Amygdala (tissue), 56 donors: ENCODE measurements at regions not wholly inside any gene's neighbourhood (a gene's known extent, or its start where the extent isn't known, plus 50 kb on each side); places are given as distances from the start of the nearest gene placed in this dataset.
"Not testable (repeated sequence)": the region's sequence is repeated elsewhere in the genome, so short reads cannot be mapped to it uniquely, and the experiment has no call there.

Experiments
- DNase-seq, 56 donors: peaks; one replicate each; lab custom pipeline; 2025; lab: John Stamatoyannopoulos, UW

GRCh38 chr5:89794504-89794903, 615.1 kb downstream of the CETN3 start:
- not testable (repeated sequence) for DNase-seq

- not testable (repeated sequence) for DNase-seq
Measured at GRCh38 chr5:89779734-89780133, 629.8 kb downstream of the CETN3 start.

- no peak for DNase-seq
Measured at GRCh38 chr5:89777758-89778157, 631.8 kb downstream of the CETN3 start.

- no peak for DNase-seq
Measured at GRCh38 chr5:89769975-89770374, 639.6 kb downstream of the CETN3 start.

GRCh38 chr5:89759802-89760201, 649.8 kb downstream of the CETN3 start:
- no peak for DNase-seq

GRCh38 chr5:89758146-89758545, 651.4 kb downstream of the CETN3 start:
- no peak for DNase-seq

GRCh38 chr5:89756955-89757354, 652.6 kb downstream of the CETN3 start:
- peak in 5 of 56 donors; percentile 1 to 16 (median 12) for DNase-seq

- DNase-seq = no peak
Measured at GRCh38 chr5:89755024-89755423, 654.5 kb downstream of the CETN3 start.

- DNase-seq = no peak
Measured at GRCh38 chr5:89735082-89735481, 674.5 kb downstream of the CETN3 start.

- no peak for DNase-seq
Measured at GRCh38 chr5:89733772-89734171, 675.8 kb downstream of the CETN3 start.

GRCh38 chr5:89729623-89730301, 679.8 kb downstream of the CETN3 start:
- no peak for DNase-seq

GRCh38 chr5:89728750-89729149, 680.8 kb downstream of the CETN3 start:
- peak in 6 of 56 donors; percentile 1 to 12 (median 3) for DNase-seq

GRCh38 chr5:89728134-89728533, 681.4 kb downstream of the CETN3 start:
- DNase-seq = no peak

- DNase-seq = peak in 1 of 56 donors; percentile 1
Measured at GRCh38 chr5:89724379-89725095, 685.0 kb downstream of the CETN3 start.

GRCh38 chr5:89723907-89724306, 685.6 kb downstream of the CETN3 start:
- no peak for DNase-seq

GRCh38 chr5:89722538-89722937, 687.0 kb downstream of the CETN3 start:
- no peak for DNase-seq

- DNase-seq = no peak
Measured at GRCh38 chr5:89721931-89722330, 687.6 kb downstream of the CETN3 start.

GRCh38 chr5:89721353-89721752, 688.2 kb downstream of the CETN3 start:
- DNase-seq = no peak

- DNase-seq = no peak
Measured at GRCh38 chr5:89712134-89712700, 697.3 kb downstream of the CETN3 start.

- DNase-seq = no peak
Measured at GRCh38 chr5:89711526-89711925, 698.0 kb downstream of the CETN3 start.

GRCh38 chr5:89710006-89710405, 699.5 kb downstream of the CETN3 start:
- DNase-seq = no peak

- DNase-seq = no peak
Measured at GRCh38 chr5:89707891-89708290, 701.7 kb downstream of the CETN3 start.
